ENCODE measurements at regions not wholly inside any gene's neighbourhood (a gene's known extent, or its start where the extent isn't known, plus 50 kb on each side); places are given as distances from the start of the nearest gene placed in this dataset.

DNA sequence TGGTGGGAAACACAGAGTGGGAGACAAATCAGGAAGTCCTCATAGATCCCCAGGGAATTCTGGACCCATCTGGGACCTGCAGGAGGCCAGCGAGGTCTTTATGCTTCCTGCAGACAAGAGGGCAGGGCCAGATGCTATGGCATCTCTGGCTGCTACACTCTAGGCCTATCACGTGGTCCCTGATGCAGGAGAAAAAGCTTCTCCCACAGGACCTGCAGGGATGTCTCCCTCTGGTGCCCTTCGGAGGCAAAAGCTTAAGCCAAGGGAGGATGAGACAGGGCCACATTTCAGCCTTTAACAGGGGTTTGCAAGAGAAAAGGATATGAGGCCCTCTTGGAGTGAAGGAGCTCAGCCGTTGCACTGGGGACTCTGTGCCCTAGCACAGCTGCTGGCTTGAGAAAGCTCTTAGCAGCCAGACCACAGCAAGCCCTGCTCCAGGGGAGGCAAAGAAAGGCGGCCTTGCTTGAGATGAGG lies 243.0 kb downstream of the C1orf94 start:
- Mint-ChIP-seq H3K9me3 (no peaks in the 10 kb centered on the region; a peak in 1 of 5 replicates), H3K36me3 (ENCODE audit: insufficient read depth in 1 of 3, low read depth in 3 of 3) (no peaks in the 10 kb centered on the region), H3K27ac (no peak overlapping the region; a peak in 1 of 7 replicates), H3K4me1 (peaks cover 4% of the 10 kb centered on the region in 2 experiments; a peak in 2 of 4 replicates), H3K4me3 (no peak overlapping the region), H3K27me3 (ENCODE audit: low read depth) (peaks cover 15% of the 10 kb centered on the region)
- Histone ChIP-seq H2BK20ac (ENCODE audit: low read depth, low read length, poor library complexity, severe bottlenecking) (no peak overlapping the region), H3K56ac (ENCODE audit: insufficient read length, low read depth, low read length) (no peak overlapping the region), H4K91ac (ENCODE audit: insufficient read length, low read depth, low read length) (no peak overlapping the region), H3K27ac (ENCODE audit: insufficient read length, low read depth, low read length) (no peak overlapping the region), H3K27me3 (ENCODE audit: insufficient read depth, low read length) (peaks cover 2% of the 10 kb centered on the region), H2AFZ (ENCODE audit: low read length) (no peak overlapping the region), H3K4me1 (ENCODE audit: insufficient read depth, low read length) (no peaks in the 10 kb centered on the region), H3K9me3 (ENCODE audit: control insufficient read depth, low read depth, low read length) (no peaks in the 10 kb centered on the region), H3K9ac (ENCODE audit: extremely low read depth, insufficient read length, low read length) (no peak overlapping the region), H3K23ac (ENCODE audit: insufficient read length, low read depth, low read length) (no peak overlapping the region), H2BK120ac (ENCODE audit: low read depth, low read length, poor library complexity, severe bottlenecking) (no peak overlapping the region), H4K8ac (replicated peaks; ENCODE audit: insufficient read length, low read depth, low read length) (no peak overlapping the region), H3K23me2 (ENCODE audit: insufficient read length, low read depth, low read length, poor library complexity, severe bottlenecking) (no peaks in the 10 kb centered on the region), H3K14ac (ENCODE audit: insufficient read depth, low read length) (no peak overlapping the region), H4K5ac (ENCODE audit: insufficient read length, low read depth, low read length) (no peak overlapping the region), H4K20me1 (ENCODE audit: control insufficient read depth, insufficient read depth, insufficient read length) (no peaks in the 10 kb centered on the region), H2AK5ac (ENCODE audit: insufficient read length, low read length) (no peak overlapping the region), H3K79me2 (ENCODE audit: insufficient read depth, low read length) (no peaks in the 10 kb centered on the region), H2BK15ac (ENCODE audit: low read depth, low read length) (no peak overlapping the region), H3T11ph (ENCODE audit: low read length) (no peak overlapping the region), H2BK5ac (ENCODE audit: insufficient read length, low read length) (no peak overlapping the region), H3K4me2 (ENCODE audit: insufficient read depth, insufficient read length, low read length) (no peak overlapping the region), H3K4ac (ENCODE audit: low read depth, low read length) (no peak overlapping the region), H3K79me1 (ENCODE audit: insufficient read depth, low read depth, low read length, poor library complexity, severe bottlenecking) (no peaks in the 10 kb centered on the region), H2BK12ac (ENCODE audit: insufficient read length, low read depth, low read length) (no peak overlapping the region), H3K18ac (ENCODE audit: insufficient read length, low read depth, low read length) (no peak overlapping the region)
- DNase-seq: peak; percentile 83
- WGBS (ENCODE audit: extremely low coverage, insufficient read length, low lambda C conversion rate): no CpG with 5 or more reads among the region's 5 CpGs
- TF ChIP-seq, protein P1, sequence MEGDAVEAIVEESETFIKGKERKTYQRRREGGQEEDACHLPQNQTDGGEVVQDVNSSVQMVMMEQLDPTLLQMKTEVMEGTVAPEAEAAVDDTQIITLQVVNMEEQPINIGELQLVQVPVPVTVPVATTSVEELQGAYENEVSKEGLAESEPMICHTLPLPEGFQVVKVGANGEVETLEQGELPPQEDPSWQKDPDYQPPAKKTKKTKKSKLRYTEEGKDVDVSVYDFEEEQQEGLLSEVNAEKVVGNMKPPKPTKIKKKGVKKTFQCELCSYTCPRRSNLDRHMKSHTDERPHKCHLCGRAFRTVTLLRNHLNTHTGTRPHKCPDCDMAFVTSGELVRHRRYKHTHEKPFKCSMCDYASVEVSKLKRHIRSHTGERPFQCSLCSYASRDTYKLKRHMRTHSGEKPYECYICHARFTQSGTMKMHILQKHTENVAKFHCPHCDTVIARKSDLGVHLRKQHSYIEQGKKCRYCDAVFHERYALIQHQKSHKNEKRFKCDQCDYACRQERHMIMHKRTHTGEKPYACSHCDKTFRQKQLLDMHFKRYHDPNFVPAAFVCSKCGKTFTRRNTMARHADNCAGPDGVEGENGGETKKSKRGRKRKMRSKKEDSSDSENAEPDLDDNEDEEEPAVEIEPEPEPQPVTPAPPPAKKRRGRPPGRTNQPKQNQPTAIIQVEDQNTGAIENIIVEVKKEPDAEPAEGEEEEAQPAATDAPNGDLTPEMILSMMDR (conservative IDR thresholded peaks at IDR 0.05): peak; percentile 71

Data from H9 (cell line).